GM19351 (cell line): ENCODE measurements at regions not wholly inside any gene's neighbourhood (a gene's known extent, or its start where the extent isn't known, plus 50 kb on each side); places are given as distances from the start of the nearest gene placed in this dataset.

Source experiments
- ATAC-seq: cut with Tn5 transposase; IDR thresholded peaks from one replicate; pipeline ENCODE4 v1.9.1; 2021; ENCODE audit warnings: mild to moderate bottlenecking, moderate library complexity; ENCODE audit not compliant: unreplicated experiment

GRCh38 chr18:73966954-73967353 lies 180.7 kb downstream of the FBXO15 start:
- ATAC-seq, result no peak

- ATAC-seq, result peak; percentile 70
These were observed 185.4 kb downstream of the FBXO15 start for GRCh38 chr18:73962256-73962655.

DNA sequence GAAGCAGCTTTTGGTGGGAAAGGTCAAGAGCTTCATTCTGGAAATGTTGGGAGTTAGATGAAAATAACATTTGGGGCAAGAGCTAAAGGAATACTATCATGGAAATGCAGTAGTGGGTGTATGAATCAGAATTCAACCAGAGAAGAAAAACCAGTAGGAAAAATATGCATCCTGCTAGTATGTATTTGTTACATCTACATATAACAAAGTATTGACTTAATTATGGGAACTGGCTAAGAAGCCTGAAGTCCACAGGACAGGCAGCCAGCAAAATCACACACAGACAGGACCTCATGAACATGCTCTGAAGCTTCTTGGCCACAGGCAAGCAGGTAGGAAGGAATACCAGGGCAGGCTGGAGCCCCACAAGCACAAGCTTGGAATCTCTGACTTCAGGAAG lies 185.8 kb downstream of the FBXO15 start:
- no peak for ATAC-seq

GRCh38 chr18:73959352-73959751 lies 188.3 kb downstream of the FBXO15 start:
- ATAC-seq, result no peak

- no peak for ATAC-seq
These were observed 193.4 kb downstream of the FBXO15 start for GRCh38 chr18:73954268-73954667.

- ATAC-seq, result no peak
These were observed 195.2 kb downstream of the FBXO15 start for GRCh38 chr18:73952296-73952946.

- no peak for ATAC-seq
These were observed 197.4 kb downstream of the FBXO15 start for GRCh38 chr18:73950116-73950700.

DNA sequence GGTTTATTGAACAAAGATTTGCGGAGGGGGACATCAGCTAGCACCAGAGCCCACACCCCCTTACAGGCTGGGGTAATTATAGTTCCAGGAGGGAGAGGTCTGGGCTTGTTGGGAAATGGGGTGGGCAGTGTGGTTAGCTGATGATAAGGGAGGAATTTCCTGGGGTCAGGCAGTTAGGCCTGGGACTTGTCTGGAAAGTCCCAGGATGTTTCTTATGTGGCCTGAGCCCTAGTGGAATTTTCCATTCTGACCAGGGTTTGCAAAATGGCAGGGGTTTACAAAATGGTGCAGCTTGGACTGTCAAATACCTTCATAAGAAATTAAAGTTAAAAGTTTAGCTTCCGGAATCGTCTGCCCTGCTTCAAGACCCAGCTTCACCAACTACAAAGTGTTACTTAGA lies 199.1 kb downstream of the FBXO15 start:
- ATAC-seq, result no peak

GRCh38 chr18:73948084-73948483 lies 199.6 kb downstream of the FBXO15 start:
- ATAC-seq, result no peak

DNA sequence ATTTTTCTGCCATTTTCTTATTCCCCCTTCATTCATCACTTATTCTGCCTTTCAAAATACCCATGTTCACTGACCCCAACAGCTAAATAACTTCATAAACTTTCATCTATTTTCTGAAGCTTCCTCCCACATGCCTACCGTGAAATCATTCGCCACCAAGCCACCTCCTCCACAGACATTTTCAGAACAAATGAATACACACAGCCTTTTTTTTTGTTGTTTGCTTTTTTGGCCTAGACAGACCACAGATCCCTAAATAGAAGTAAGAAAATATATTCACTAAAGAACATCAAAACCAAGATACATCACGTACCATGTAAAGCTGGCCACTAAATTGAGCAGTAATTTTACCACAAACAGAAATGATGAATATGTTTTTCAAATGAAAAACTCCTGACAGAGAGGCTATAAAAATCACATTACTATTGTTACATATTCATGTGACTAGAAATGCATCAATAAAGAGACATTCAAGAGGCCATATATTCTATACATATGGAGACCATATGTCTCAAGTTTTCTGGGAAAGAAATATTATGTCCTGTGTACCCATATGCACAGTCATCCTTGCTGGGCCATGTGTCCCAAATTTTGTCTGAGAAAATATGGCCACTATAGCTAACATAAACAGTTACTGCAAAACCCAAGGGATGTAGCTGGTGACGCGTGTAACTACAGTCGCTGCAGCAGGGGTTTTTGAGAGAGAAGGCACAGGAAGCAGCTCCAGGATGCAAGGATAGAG lies 200.3 kb downstream of the FBXO15 start:
- no peak for ATAC-seq

DNA sequence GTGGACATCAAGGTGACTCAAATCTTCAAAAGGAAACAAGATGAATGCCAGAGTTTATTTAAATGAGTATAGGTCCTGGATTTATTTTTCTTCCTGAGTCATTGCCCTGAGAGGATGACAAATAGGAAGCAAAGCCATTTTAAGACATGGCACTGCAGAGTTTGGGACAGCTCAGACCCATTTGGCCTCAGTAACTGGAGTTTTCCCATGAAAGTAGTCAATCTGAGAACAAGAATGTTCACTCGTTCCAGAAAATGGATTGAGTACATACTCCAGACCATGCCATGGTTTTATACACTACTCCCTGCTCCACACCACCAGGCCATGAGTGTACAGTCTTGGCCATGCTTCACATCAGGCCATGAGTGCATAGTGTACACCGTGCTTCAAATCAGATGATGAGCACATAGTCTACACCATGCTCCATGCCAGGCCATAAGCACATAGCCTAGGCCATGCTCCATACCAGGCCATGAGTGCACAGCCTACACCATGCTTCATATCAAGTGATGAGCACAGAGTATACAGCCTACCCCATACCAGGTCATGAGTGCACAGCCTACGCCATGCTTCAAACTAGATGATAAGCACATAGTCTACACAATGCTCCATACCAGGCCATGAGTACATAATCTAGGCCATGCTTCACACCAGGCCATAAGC lies 202.4 kb downstream of the FBXO15 start:
- ATAC-seq, result no peak

DNA sequence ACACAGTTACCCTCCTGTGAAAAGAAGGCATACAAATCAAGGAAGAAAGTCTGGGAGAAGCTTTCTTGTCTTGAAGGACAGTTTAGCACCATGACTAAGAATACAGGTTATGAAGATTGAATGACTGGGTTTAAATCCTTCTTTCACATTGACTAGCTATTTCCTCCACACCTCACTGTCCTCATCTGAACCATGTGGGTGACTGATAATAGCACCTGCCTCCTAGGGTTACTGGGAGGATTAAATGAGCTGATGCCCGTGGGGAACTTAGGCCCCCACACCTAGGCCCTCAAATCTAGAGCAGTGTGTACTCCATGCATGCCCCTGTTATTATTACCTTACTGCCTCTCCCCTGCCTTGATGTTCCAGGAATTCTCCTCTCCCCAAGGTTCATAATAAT lies 202.9 kb downstream of the FBXO15 start:
- no peak for ATAC-seq

- no peak for ATAC-seq
These were observed 203.9 kb downstream of the FBXO15 start for GRCh38 chr18:73943763-73944162.

GRCh38 chr18:73942956-73943355 lies 204.7 kb downstream of the FBXO15 start:
- no peak for ATAC-seq

DNA sequence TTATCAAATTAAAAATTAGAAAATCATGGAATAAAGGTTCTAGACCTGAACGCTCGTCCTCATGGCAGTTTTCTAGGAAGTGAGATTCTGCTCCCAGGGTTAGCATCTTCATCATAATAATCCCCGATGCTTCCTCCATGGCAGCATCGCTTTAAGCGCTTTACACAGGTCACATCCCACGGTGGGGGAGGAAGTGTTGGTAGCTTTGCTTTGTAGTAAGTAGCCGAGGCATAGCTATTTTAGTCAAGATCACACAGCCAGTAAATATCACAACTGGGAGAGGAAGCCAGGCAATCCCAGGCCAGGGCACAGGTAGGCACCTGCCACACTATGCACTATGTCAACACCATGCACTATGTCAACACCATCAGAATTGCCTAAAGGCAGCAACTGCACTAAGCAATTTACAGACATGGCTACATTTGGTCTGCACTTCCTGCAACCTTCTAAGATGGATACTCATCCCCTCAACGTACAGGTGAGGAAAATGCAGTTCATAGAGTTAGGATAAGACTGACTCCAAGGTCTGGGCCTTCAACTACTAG lies 205.5 kb downstream of the FBXO15 start:
- no peak for ATAC-seq

- no peak for ATAC-seq
These were observed 206.9 kb downstream of the FBXO15 start for GRCh38 chr18:73940721-73941120.

DNA sequence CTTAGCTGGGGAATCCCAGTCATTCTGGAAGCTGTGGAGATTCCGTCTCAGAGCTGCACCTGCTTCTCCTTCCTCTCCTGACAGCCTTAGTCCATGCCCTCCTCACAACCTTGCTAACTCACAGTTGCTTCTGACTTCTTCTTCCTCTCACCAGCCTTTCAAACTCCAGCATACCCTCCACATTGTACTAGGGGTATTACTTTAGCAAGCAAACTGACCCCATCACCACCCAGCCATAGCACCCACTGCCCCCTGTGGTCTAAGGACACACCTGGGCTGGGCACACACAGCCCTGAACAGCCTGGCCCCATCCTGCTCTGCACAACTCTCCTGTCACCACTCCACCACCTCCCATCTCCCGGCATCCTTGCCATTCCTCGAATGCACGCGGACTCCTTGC lies 208.2 kb downstream of the FBXO15 start:
- ATAC-seq, result no peak

DNA sequence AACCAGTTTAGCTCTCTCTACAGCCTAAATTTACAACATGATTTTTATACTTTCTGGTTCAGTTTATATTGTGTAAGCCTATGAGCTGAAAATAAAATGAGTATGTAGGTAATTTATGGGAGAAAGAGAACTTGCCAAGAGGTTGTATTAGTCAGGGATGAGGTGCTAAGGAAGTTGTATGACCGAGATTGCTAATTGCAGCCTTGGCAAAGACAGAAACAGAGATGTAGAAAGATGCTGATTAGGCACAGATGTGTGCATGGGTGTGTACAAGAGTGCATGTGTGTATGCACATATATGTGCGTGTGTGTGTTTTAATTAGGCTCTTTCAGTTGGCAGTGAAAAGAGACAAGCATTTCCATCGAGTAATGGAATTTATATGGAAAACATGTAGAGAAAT lies 213.9 kb downstream of the FBXO15 start:
- no peak for ATAC-seq

- ATAC-seq, result no peak
These were observed 214.7 kb downstream of the FBXO15 start for GRCh38 chr18:73932976-73933375.

- no peak for ATAC-seq
These were observed 220.1 kb downstream of the FBXO15 start for GRCh38 chr18:73927496-73927895.

- ATAC-seq, result no peak
These were observed 222.8 kb downstream of the FBXO15 start for GRCh38 chr18:73924836-73925235.
